PC-3 (cell line): ENCODE measurements at regions not wholly inside any gene's neighbourhood (a gene's known extent, or its start where the extent isn't known, plus 50 kb on each side); places are given as distances from the start of the nearest gene placed in this dataset.

ENCODE experiments used
- EZH2 ChIP-seq: fragments of 300-600 bp; sonication (generic); IDR thresholded peaks from one replicate; pipeline ENCODE4 v1.6.1; 2017; ENCODE audit warnings: antibody characterized with exemption, mild to moderate bottlenecking, low read length; ENCODE audit not compliant: unreplicated experiment
- EZH2phosphoT487 ChIP-seq: fragments of 300-600 bp; sonication (generic); IDR thresholded peaks from 2 replicates; pipeline ENCODE4 v1.6.1; 2018; ENCODE audit warnings: mild to moderate bottlenecking, antibody characterized with exemption, low read length, borderline replicate concordance
- TF ChIP-seq, protein P1 (sequence below): fragments of 300-600 bp; sonication (generic); conservative IDR thresholded peaks from 2 replicates; pipeline ENCODE4 v1.5.1; 2017; ENCODE audit warnings: antibody characterized with exemption, low read depth, mild to moderate bottlenecking, low read length

DNA sequence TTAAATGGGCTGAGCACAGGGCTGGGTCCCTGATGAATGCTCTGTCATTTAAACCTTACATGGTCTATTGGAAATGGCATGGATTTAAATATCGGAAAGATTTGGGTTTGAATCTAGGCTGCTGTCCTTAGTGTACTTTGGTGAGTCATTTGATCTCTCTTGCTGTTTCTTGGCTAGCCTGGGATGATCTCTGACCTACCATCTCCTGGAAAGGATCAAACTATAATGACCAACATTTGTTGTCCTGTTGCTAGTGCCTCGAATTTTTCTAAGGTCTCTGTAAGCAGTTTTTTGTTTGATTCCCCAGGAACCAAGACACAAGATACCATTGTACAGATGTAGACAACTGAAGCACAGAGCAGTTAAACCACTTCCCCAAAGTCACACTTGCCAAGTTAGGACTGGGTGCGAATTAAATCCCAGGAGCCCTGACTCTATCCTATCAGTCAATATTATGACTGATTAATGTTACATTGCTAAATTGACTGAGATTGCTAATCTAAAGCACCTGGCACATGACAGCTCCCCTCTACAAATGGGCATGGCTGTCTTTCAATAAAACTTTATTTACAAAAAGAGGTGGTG, 244.9 kb upstream of the MCTP2 start:
- TF ChIP-seq, protein P1, sequence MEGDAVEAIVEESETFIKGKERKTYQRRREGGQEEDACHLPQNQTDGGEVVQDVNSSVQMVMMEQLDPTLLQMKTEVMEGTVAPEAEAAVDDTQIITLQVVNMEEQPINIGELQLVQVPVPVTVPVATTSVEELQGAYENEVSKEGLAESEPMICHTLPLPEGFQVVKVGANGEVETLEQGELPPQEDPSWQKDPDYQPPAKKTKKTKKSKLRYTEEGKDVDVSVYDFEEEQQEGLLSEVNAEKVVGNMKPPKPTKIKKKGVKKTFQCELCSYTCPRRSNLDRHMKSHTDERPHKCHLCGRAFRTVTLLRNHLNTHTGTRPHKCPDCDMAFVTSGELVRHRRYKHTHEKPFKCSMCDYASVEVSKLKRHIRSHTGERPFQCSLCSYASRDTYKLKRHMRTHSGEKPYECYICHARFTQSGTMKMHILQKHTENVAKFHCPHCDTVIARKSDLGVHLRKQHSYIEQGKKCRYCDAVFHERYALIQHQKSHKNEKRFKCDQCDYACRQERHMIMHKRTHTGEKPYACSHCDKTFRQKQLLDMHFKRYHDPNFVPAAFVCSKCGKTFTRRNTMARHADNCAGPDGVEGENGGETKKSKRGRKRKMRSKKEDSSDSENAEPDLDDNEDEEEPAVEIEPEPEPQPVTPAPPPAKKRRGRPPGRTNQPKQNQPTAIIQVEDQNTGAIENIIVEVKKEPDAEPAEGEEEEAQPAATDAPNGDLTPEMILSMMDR = no peak
- TF ChIP-seq EZH2 (no peak), EZH2phosphoT487 (no peak)
